ENCODE measurements at regions not wholly inside any gene's neighbourhood (a gene's known extent, or its start where the extent isn't known, plus 50 kb on each side); places are given as distances from the start of the nearest gene placed in this dataset.

DNA sequence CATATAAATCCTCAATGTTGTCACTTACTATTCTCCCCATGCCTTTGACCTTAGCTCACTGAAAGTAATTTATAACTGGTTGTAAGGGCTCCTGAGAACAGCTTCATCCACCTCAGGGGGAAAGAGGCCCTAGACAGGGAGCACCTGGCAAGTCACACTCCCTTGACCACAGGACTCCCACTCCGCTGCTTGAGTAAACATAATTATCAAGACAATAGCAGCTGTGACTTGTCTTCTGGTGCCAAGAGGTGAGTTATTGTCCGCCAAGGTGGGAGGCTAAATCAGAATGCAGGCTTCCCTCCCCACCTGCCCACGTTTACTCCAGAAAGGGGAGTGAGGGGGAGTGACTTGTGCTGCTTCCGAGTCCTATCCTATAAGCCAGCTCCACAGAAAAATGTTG lies 230.6 kb upstream of the LRATD1 start:
- DNase-seq (ENCODE audit: extremely low spot score) = no peak
- TF ChIP-seq FOXM1 (IDR thresholded peaks at IDR 0.05; ENCODE audit: borderline replicate concordance) = no peak
- TF ChIP-seq NFRKB (IDR thresholded peaks at IDR 0.05) = no peak
- TF ChIP-seq SUZ12 (IDR thresholded peaks at IDR 0.05) = no peak
- no peak for TF ChIP-seq HDGF (IDR thresholded peaks at IDR 0.05; ENCODE audit: borderline replicate concordance)
- TF ChIP-seq FOXK2 (IDR thresholded peaks at IDR 0.05) = no peak
- TF ChIP-seq TARDBP (IDR thresholded peaks at IDR 0.05) = no peak
- no peak for TF ChIP-seq SP1 (IDR thresholded peaks at IDR 0.05)
- TF ChIP-seq CTBP1 (IDR thresholded peaks at IDR 0.05; ENCODE audit: borderline replicate concordance) = no peak
- TF ChIP-seq, protein P1, sequence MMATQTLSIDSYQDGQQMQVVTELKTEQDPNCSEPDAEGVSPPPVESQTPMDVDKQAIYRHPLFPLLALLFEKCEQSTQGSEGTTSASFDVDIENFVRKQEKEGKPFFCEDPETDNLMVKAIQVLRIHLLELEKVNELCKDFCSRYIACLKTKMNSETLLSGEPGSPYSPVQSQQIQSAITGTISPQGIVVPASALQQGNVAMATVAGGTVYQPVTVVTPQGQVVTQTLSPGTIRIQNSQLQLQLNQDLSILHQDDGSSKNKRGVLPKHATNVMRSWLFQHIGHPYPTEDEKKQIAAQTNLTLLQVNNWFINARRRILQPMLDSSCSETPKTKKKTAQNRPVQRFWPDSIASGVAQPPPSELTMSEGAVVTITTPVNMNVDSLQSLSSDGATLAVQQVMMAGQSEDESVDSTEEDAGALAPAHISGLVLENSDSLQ (IDR thresholded peaks at IDR 0.05) = no peak
- no peak for TF ChIP-seq FOXA1 (IDR thresholded peaks at IDR 0.05)
- TF ChIP-seq BHLHE40 (IDR thresholded peaks at IDR 0.05; ENCODE audit: borderline replicate concordance) = no peak
- no peak for TF ChIP-seq ZNF384 (IDR thresholded peaks at IDR 0.05)
- POLR2A ChIA-PET = no interaction called here
- CTCF ChIA-PET = no interaction called here

DNA sequence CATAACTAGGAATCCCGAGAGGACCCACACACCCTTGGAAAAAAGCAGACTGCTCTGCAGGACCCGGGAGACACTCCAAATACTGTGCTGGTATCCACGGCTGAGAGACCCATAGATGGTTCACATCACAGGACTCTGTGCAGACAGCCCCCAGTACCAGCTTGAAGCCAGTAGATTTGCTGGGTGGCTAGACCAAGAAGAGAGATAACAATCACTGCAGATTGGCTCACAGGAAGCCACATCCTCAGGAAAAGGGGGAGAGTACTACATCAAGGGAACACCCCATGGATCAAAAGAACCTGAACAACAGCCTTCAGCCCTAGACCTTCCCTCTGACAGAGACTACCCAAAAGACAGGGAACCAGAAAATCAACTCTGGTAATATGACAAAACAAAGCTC lies 223.8 kb upstream of the LRATD1 start:
- POLR2A ChIA-PET = no interaction called here
- CTCF ChIA-PET = no interaction called here
- TF ChIP-seq TARDBP (IDR thresholded peaks at IDR 0.05) (no peak), L3MBTL2 (conservative IDR thresholded peaks at IDR 0.05) (no peak), ZNF384 (IDR thresholded peaks at IDR 0.05) (no peak), FOXM1 (IDR thresholded peaks at IDR 0.05; ENCODE audit: borderline replicate concordance) (no peak), FOXA1 (IDR thresholded peaks at IDR 0.05) (no peak)
- no peak for DNase-seq (ENCODE audit: extremely low spot score)

DNA sequence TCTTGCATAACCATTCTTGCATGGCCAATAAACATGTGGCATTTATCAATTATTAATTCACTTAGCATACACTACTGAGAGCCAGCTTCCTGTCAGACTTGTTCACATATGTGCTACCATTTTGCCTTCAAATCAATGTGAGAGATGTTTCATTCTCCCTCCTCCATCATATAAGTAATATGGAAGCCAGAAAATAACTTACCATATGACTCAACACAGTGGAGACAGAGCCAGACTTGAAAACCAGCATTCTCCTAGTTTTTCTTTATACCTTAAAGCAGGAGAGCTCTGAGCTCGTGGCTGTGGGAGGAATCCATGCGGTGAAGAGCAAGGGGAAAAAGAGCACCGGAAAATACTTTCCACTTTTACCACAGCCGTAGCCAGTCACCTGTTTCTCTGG lies 215.0 kb upstream of the LRATD1 start:
- TF ChIP-seq NFRKB (IDR thresholded peaks at IDR 0.05) (no peak), FOXA1 (IDR thresholded peaks at IDR 0.05) (no peak), TARDBP (IDR thresholded peaks at IDR 0.05) (no peak), FOXM1 (IDR thresholded peaks at IDR 0.05; ENCODE audit: borderline replicate concordance) (no peak), HDGF (IDR thresholded peaks at IDR 0.05; ENCODE audit: borderline replicate concordance) (no peak), ARNT (IDR thresholded peaks at IDR 0.05) (no peak), FOXK2 (IDR thresholded peaks at IDR 0.05) (no peak), BHLHE40 (IDR thresholded peaks at IDR 0.05; ENCODE audit: borderline replicate concordance) (no peak), L3MBTL2 (conservative IDR thresholded peaks at IDR 0.05) (no peak), SUZ12 (IDR thresholded peaks at IDR 0.05) (no peak), ZNF384 (IDR thresholded peaks at IDR 0.05) (no peak), SP1 (IDR thresholded peaks at IDR 0.05) (no peak)
- TF ChIP-seq, protein P1 (IDR thresholded peaks at IDR 0.05) = no peak
- no peak for DNase-seq (ENCODE audit: extremely low spot score)
- ChIA-PET POLR2A (no interaction called here), CTCF (no interaction called here)

DNA sequence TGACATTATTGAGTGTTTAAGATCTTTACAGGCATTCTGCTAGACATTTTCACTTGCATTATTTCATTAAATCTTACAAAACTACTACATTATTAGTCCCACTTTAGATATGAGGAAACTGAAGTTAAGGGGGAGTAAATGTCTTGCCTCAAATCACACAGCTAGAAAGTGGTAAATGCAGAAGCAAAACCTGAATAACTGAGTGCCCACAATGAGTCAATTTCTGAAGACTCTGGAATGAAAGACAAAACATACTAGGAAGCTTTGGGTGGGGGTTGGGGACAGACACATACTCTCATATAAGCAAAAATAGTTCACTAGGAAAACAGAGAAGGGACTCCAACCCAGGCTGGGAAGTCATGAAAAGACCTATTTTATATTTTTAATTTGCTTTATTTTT lies 214.4 kb upstream of the LRATD1 start:
- DNase-seq (ENCODE audit: extremely low spot score) = no peak
- POLR2A ChIA-PET = no interaction called here
- TF ChIP-seq ZNF384 (IDR thresholded peaks at IDR 0.05) (no peak), FOXM1 (IDR thresholded peaks at IDR 0.05; ENCODE audit: borderline replicate concordance) (no peak), BHLHE40 (IDR thresholded peaks at IDR 0.05; ENCODE audit: borderline replicate concordance) (no peak), TARDBP (IDR thresholded peaks at IDR 0.05) (no peak), HDGF (IDR thresholded peaks at IDR 0.05; ENCODE audit: borderline replicate concordance) (no peak), L3MBTL2 (conservative IDR thresholded peaks at IDR 0.05) (no peak), ARNT (IDR thresholded peaks at IDR 0.05) (no peak), LEF1 (IDR thresholded peaks at IDR 0.05; ENCODE audit: borderline replicate concordance) (no peak)
- CTCF ChIA-PET = no interaction called here

DNA sequence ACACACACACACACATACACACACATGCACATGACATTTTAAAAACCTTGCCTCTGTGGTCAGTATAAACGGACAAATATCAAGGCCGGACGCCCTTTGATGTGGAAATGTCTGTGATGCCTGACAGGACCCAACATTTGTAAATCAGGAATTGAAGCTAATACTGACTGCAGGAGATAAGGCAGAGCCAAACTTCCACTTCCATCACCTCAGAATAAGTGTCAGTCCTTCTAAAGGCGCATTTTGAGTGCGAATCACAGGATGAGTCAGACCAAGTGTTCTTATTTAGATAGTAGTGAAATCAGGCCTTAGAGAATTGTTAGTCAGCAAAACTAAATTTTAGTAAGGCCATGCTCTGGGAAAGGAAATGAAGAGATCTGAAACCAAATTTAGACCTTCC lies 211.7 kb upstream of the LRATD1 start:
- CTCF ChIA-PET = no interaction called here

DNA sequence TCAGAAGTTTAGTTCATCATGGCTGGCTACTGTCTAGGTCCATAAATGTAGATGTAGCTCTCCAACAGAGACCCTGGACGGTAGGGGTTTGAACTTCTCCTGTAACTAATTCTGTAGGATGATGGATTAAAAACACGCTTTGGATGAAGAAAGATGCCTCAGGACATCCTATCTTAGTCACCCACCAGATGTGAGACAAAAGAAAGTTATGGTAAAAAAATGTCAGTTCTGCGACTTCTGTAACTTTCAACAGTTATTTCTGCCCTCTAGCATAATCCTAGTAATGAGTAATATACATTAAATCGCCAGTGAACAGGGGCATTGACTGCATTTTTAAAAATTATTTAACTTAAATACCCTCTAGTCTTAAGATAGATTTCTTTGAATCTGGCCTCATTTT lies 210.1 kb upstream of the LRATD1 start:
- no peak for DNase-seq (ENCODE audit: extremely low spot score)
- TF ChIP-seq BHLHE40 (IDR thresholded peaks at IDR 0.05; ENCODE audit: borderline replicate concordance) (no peak), FOXM1 (IDR thresholded peaks at IDR 0.05; ENCODE audit: borderline replicate concordance) (no peak), CTBP1 (IDR thresholded peaks at IDR 0.05; ENCODE audit: borderline replicate concordance) (no peak), ARNT (IDR thresholded peaks at IDR 0.05) (no peak), FOXK2 (IDR thresholded peaks at IDR 0.05) (no peak), NFRKB (IDR thresholded peaks at IDR 0.05) (no peak), SUZ12 (IDR thresholded peaks at IDR 0.05) (no peak), ELF4 (IDR thresholded peaks at IDR 0.05) (no peak), L3MBTL2 (conservative IDR thresholded peaks at IDR 0.05) (no peak), FOXA1 (IDR thresholded peaks at IDR 0.05) (no peak), LEF1 (IDR thresholded peaks at IDR 0.05; ENCODE audit: borderline replicate concordance) (no peak)
- CTCF ChIA-PET = no interaction called here
- POLR2A ChIA-PET = no interaction called here

More for the DNA sequence above, 211.7 kb upstream of the LRATD1 start:
- POLR2A ChIA-PET = no interaction called here
- no peak for DNase-seq (ENCODE audit: extremely low spot score)
- TF ChIP-seq BHLHE40 (IDR thresholded peaks at IDR 0.05; ENCODE audit: borderline replicate concordance) (no peak), L3MBTL2 (conservative IDR thresholded peaks at IDR 0.05) (no peak), ZNF384 (IDR thresholded peaks at IDR 0.05) (no peak), SP1 (IDR thresholded peaks at IDR 0.05) (no peak), CTBP1 (IDR thresholded peaks at IDR 0.05; ENCODE audit: borderline replicate concordance) (no peak), ELF4 (IDR thresholded peaks at IDR 0.05) (no peak), FOXM1 (IDR thresholded peaks at IDR 0.05; ENCODE audit: borderline replicate concordance) (no peak), NFRKB (IDR thresholded peaks at IDR 0.05) (no peak), ARNT (IDR thresholded peaks at IDR 0.05) (no peak), HDGF (IDR thresholded peaks at IDR 0.05; ENCODE audit: borderline replicate concordance) (no peak), LEF1 (IDR thresholded peaks at IDR 0.05; ENCODE audit: borderline replicate concordance) (no peak), FOXK2 (IDR thresholded peaks at IDR 0.05) (no peak), SUZ12 (IDR thresholded peaks at IDR 0.05) (no peak)

DNA sequence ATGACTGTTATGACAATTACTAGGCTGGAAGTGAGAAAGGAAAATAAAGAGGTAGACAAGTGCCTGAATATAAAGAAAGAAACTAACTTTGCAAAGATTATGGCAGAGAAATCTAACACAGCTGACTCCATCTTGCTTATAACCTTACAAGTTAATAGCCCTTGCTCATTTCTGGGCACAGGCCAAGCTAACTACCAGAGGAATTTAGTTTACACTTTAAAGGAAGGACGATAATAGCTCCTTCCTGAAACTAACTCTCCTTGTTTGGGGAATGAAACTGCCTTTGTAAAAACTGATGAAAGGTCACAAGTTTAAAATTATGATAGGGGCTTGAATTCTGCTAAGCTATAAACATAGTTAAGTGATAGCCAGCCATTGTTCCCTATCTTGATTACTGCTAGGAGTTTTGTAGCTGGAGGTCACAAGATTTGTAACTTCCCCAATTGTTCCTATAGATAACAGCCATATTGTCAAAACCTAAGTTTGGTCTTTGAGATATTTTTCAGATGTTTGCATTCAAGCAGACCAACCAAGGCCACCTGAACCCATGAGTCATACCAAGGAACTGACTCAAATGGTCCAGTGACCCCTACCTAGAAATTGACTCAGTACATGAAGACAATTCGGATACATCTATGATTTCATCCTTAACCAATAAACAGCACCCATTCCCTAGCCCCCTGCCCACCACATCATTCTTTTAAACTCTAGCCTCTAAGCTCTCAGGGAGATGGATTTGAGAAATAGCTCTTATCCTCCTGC lies 209.2 kb upstream of the LRATD1 start:
- ChIA-PET CTCF (no interaction called here), POLR2A (no interaction called here)
- TF ChIP-seq BHLHE40 (IDR thresholded peaks at IDR 0.05; ENCODE audit: borderline replicate concordance) (no peak), SP1 (IDR thresholded peaks at IDR 0.05) (no peak), HDGF (IDR thresholded peaks at IDR 0.05; ENCODE audit: borderline replicate concordance) (no peak), FOXK2 (IDR thresholded peaks at IDR 0.05) (no peak), ZNF384 (IDR thresholded peaks at IDR 0.05) (no peak), ARNT (IDR thresholded peaks at IDR 0.05) (no peak)
- DNase-seq (ENCODE audit: extremely low spot score) = no peak

Data from HEK293T (cell line).